HG02970 (cell line): ENCODE measurements at regions not wholly inside any gene's neighbourhood (a gene's known extent, or its start where the extent isn't known, plus 50 kb on each side); places are given as distances from the start of the nearest gene placed in this dataset.
"Not testable (repeated sequence)": the region's sequence is repeated elsewhere in the genome, so short reads cannot be mapped to it uniquely, and the experiment has no call there.

Experiments used
- ATAC-seq: cut with Tn5 transposase; IDR thresholded peaks from one replicate; pipeline ENCODE4 v1.9.1; 2021; ENCODE audit warnings: mild to moderate bottlenecking, moderate library complexity, moderate number of reproducible peaks; ENCODE audit not compliant: unreplicated experiment, low FRiP score

DNA sequence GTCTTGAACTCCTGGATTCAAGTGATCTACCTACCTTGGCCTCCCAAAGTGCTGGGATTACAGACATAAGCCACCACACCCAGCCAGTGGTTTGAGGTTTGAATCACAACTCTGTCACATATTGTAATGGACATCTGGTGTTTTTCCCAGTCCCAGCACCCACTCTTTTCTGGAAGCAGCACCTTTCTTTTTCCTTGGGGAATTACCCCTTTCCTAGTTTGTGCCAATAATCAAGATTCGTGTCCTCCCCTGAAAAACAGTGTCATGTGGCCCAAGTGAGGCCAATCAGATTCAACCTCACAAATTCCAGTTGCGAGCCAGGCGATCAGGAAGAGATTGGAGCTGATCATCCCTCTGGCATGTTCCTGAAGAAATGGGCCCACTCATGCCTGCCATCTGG lies 71.7 kb upstream of the SGK1 start:
- no peak for ATAC-seq

GRCh38 chr6:134389129-134389528 lies 71.2 kb upstream of the SGK1 start:
- ATAC-seq, result no peak

DNA sequence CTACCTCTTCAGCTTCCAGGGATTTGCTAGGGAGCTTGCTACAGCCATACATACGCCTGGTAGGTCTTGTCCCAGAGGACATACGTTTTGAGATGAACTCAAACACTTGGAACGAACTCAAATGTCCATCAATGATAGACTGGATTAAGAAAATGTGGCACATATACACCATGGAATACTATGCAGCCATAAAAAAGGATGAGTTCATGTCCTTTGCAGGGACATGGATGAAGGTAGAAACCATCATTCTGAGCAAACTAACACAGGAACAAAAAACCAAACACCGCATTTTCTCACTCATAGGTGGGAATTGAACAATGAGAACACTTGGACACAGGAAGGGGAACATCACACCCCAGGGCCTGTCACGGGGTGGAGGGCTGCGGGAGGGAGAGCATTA lies 68.6 kb upstream of the SGK1 start:
- ATAC-seq, result not testable (repeated sequence)

DNA sequence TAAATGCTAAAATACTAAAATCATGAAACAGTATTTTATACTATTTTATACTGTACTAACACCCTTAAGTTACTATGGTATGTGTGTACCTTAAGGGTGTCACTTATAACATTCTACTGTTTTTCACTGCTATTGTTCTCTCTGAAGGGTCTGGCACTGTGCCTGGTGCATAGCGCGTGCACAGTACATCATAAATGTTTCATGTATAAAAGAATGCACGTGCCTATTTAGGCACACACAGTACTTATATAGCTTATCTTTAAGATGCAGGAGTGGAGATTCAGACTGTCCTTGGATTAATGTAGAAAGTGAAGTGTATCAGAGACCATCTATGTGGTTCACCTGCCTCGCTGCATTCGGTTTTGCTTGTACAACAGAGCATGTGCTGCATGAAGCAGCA lies 64.0 kb upstream of the SGK1 start:
- ATAC-seq, result no peak

GRCh38 chr6:134379599-134379998 lies 61.7 kb upstream of the SGK1 start:
- ATAC-seq, result no peak

DNA sequence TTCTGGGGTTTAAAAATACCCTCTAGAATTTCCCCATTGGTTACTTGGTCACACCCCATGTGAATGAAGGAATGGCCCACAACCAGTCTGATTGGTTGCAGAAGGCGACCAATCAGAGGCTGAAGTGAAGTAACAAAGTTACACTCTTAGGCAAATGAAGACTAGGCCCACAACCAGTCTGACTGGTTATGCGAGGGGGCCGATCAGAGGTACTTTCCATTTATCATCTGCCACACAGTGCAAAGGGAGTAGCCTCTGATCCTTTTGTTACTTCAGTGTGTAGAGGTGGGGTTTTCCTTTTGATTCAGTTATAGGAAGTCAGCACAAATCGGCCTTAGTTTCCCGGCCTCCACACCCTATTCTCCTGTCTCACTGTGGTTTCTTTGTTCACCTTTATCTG lies 61.2 kb upstream of the SGK1 start:
- ATAC-seq, result no peak

- no peak for ATAC-seq
Observed at GRCh38 chr6:134378426-134378825, 60.5 kb upstream of the SGK1 start.

DNA sequence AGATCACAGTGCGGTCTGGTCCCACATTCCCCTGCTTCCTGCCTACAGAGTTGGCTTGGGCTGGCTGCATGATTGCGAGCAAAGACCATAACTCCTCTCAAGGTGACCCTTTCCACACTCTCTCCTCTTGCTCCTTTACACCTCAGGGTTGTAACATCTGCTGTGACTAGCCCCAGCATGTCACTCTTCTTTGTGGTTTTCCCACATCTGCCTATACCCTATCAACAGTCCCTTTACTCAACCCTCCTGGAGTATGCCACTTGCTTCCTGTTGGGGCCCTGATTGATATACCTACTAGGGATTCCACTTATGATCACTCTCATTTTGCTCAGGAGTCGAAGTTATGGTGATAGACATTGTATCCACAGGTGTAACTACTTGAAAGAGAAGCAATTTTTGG lies 58.9 kb upstream of the SGK1 start:
- ATAC-seq, result no peak

GRCh38 chr6:134375220-134375580 lies 57.3 kb upstream of the SGK1 start:
- no peak for ATAC-seq

- ATAC-seq, result no peak
Observed at GRCh38 chr6:134374491-134375219, 56.7 kb upstream of the SGK1 start.

- ATAC-seq, result no peak
Observed at GRCh38 chr6:134373993-134374392, 56.1 kb upstream of the SGK1 start.

DNA sequence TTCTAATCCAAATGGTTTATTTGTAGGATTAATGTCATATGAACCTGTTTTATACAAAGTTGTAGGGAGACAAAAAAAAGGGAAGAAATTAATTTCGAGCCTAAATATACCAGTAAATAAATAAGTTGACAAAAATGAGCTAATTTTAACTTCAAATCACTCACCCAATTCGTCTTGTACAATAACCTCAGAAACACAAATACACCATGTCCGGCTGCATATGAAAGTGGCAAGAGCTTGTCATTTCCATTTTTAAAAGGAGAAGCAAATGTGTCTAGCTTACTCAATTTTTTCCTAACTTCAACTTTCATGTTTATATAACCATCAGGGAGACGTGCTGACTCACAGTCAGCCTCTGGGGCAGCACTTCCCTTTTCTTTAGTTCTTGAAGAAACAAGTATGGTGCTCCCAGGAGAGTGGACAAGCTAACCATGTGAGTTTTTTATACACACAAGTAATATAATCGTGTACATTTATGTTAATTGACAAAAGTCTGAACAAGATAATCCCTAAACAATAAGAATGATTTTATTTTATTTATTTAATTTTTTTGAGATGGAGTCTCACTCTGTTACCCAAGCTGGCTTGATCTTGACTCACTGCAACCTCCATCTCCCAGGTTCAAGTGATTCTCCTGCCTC lies 55.5 kb upstream of the SGK1 start:
- ATAC-seq, result peak; percentile 85

GRCh38 chr6:134372603-134373281 lies 54.8 kb upstream of the SGK1 start:
- no peak for ATAC-seq

- no peak for ATAC-seq
Observed at GRCh38 chr6:134368670-134369069, 50.8 kb upstream of the SGK1 start.
